WI38 (cell line): ENCODE measurements at regions not wholly inside any gene's neighbourhood (a gene's known extent, or its start where the extent isn't known, plus 50 kb on each side); places are given as distances from the start of the nearest gene placed in this dataset.
"Not testable (repeated sequence)": the region's sequence is repeated elsewhere in the genome, so short reads cannot be mapped to it uniquely, and the experiment has no call there.

Source experiments
- H3K4me3 ChIP-seq: 2 replicates; pipeline ENCODE4 v1.5.1; 2011; ENCODE audit warnings: low read depth, mild to moderate bottlenecking, control low read depth, low read length
- CTCF ChIP-seq: IDR thresholded peaks from 2 replicates; pipeline ENCODE4 v1.5.1; 2012; ENCODE audit warnings: low read depth, mild to moderate bottlenecking, control low read depth, low read length

- no peak for TF ChIP-seq CTCF
- no peak overlapping the region for H3K4me3 ChIP-seq
Measured at GRCh38 chr3:152211655-152212054, 57.1 kb upstream of the MBNL1 start.

GRCh38 chr3:152213203-152213602 lies 55.5 kb upstream of the MBNL1 start:
- no peak overlapping the region for H3K4me3 ChIP-seq
- TF ChIP-seq CTCF, result no peak

GRCh38 chr3:152213938-152214337 lies 54.8 kb upstream of the MBNL1 start:
- H3K4me3 ChIP-seq, result no peak overlapping the region
- TF ChIP-seq CTCF, result no peak

- not testable (repeated sequence) for H3K4me3 ChIP-seq
Measured at GRCh38 chr3:152216960-152217865, 51.5 kb upstream of the MBNL1 start.

- TF ChIP-seq CTCF, result no peak
- H3K4me3 ChIP-seq, result no peak overlapping the region
Measured at GRCh38 chr3:152218602-152219001, 50.1 kb upstream of the MBNL1 start.
